ENCODE measurements at regions not wholly inside any gene's neighbourhood (a gene's known extent, or its start where the extent isn't known, plus 50 kb on each side); places are given as distances from the start of the nearest gene placed in this dataset.
A peak's percentile ranks its signal among the peaks of the same experiment; 100 is the strongest.

DNA sequence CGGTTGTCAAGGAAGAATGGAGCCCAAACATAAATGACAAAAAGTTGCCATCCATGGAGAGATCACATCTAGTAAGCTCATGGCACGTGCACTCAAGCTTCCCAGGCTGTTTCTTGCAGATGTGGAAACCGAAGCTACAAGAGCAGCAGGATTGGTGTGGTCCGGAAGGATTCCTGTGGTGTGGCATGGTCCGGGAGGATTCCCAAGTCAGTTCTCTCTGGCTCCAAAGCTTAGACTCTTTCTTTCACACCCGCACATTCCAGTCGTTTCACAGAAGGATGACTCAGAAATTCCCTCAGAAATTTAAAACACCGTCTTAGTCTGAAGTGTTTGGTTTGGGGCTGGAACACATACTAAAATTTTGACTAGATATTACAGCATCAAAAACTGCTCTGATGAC is 78.0 kb upstream of the DRD2 start:
- no peak for DNase-seq

DNA sequence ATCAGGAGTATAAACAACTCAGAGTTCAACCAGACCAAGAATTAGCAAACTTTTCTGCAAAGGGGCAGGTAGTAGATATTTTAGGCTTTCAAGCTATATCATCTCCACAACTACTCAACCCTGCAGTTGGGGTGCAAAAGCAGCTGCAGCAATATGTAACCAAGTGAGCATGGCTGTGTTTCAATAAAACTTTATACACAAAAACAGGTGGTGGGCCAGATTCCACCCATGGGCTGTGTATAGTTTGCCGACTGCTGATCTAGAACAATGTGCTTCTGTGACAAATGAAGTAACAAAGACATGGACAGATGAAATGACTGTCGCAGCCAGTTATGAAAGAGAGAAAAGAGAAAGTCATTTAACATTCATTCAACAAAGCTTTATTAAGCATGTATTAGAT is 77.1 kb upstream of the DRD2 start:
- DNase-seq: no peak

- DNase-seq: no peak
Measured at GRCh38 chr11:113551645-113552044, 76.4 kb upstream of the DRD2 start.

DNA sequence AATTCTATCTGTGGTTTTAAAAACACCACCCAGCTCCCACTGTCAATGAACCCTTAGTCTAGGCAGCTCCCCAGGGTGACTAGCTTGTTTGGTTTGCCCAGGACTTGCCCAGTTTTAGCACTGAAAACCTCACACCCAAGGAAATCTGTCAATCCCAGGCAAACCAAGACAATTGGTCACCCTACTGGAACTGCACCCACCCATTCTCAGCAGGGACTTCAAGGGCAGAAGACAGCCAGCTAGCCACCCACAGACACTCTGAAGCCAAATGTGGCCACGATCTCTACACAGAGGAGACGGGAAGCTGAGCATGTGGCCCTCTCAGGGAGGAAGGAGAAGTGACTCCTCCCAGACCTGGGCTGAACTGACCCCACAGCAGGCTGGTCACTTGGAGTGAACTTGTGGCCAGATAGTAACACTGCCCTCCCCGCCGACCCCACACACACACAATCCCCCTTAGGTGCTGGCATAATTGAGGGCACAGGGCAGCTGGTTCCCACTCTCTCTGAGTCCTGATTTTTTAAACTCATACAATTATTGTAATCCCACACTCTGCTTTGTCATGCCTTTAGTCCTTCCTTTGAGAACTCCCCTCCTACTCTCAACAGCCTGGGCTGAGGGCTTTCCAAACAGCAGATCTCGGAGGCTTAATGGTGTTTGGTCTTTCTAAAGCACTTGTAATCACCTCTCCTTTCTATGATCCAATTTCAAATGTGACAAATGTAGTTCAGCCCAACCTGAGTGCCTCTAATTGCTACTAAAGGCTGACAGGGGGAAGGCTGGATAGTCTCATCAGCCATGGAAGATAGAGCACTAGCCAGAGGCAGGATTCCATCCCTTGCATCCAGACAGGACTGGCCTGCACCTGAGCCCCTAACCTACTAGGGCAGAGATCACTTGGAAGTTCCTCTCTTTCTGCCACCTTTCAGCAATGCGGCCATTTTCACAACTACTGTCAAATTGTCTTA is 74.7 kb upstream of the DRD2 start:
- peak; percentile 93 for DNase-seq

- no peak for DNase-seq
Measured at GRCh38 chr11:113549061-113549460, 73.9 kb upstream of the DRD2 start.

GRCh38 chr11:113547739-113548138 is 72.5 kb upstream of the DRD2 start:
- no peak for DNase-seq

DNA sequence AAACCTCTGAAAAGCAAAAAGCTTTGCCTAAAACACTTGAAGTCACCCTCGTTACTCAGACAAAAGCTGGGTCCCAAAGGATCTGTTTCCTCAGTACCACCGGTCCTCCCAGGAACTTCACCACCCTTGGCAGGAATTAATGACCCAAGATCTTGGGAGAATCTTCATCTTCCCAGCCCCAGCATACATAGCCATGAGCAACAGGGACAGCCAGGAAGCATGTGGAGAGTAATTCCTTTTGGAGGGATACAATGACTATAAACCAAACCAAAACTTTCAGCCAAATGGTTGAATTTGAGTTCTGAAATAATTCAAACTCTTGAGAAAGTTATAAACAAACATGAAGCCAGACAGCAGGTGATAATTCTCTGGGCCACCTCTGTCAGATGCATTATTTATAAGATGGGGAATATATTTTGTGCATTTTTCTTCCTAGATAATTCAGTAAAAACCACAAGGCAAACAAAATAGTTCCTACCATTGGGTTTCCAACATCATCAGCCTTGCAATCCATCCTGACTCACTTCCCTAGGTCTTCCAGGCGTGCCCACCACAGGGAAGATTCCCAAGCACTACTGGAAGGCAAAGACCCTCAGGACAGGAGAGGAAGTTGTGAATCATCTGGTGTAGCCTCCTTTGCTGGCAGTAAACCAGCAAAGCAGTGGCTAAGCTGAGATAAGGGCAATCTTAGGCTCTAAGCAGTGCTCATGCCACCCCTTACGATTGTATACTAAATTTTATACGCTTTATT is 71.7 kb upstream of the DRD2 start:
- DNase-seq: no peak

- no peak for DNase-seq
Measured at GRCh38 chr11:113542420-113542819, 67.2 kb upstream of the DRD2 start.

GRCh38 chr11:113540416-113541330 is 65.5 kb upstream of the DRD2 start:
- no peak for DNase-seq

DNA sequence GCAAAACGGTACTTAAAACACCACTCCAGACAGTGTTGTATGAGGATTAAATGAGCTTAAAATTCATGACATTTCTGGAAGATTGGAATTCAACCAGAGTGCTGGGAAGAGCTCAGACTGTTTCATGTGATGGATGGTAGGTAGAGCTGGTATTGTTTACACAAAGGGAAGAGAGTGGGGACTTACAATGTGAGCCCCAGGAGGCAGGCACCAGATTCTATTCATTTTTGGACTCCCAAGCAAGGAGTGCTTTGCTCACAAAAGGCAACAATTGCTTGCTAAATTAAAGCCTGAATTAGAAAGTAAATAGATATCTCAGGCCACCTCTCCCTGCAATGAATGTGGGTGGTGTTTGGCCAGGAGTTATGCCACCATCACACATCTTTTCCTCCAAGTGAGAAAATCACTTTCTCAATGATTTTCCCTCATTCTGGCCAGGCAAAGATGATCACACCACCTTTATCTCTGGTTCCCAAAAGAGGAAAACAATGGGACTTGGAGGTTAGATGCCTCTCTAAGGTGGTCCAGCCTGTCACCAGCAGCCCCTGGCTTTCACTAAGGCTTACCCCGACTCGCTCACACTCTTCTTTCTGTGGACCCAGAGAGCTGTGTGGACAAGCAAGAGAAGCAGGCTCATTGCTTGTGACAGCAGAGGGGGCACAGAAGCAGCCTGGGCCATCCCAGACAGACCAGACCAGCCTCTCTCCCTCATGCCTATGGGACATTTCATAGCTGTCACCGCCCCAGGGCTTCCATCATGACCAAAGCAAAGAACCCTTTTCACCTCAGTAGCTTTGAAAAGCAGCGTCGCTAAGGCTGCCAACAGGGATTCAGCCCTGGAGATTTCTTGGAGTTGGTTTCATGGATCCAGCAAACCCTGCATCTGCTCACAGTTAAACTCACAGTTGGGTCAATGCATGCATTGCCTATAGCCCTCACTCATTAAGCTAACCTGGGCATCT is 63.5 kb upstream of the DRD2 start:
- no peak for DNase-seq

GRCh38 chr11:113534625-113535024 is 59.4 kb upstream of the DRD2 start:
- no peak for DNase-seq

DNA sequence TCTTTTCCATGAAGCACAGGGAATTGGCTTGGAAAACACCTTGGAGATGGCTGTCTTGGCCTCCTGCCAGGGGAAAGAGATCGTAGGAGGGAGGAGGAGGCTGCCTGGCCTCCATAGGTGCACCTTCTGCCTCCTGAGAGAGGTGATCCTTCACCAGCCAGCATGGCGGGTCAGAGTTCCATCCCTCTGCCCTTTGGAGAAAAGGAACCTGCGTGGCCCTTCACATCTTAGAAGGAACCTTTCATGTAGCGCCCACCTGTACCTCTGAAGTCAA is 58.2 kb upstream of the DRD2 start:
- DNase-seq: no peak

- DNase-seq: peak; percentile 80
Measured at GRCh38 chr11:113532697-113533424, 57.7 kb upstream of the DRD2 start.

DNA sequence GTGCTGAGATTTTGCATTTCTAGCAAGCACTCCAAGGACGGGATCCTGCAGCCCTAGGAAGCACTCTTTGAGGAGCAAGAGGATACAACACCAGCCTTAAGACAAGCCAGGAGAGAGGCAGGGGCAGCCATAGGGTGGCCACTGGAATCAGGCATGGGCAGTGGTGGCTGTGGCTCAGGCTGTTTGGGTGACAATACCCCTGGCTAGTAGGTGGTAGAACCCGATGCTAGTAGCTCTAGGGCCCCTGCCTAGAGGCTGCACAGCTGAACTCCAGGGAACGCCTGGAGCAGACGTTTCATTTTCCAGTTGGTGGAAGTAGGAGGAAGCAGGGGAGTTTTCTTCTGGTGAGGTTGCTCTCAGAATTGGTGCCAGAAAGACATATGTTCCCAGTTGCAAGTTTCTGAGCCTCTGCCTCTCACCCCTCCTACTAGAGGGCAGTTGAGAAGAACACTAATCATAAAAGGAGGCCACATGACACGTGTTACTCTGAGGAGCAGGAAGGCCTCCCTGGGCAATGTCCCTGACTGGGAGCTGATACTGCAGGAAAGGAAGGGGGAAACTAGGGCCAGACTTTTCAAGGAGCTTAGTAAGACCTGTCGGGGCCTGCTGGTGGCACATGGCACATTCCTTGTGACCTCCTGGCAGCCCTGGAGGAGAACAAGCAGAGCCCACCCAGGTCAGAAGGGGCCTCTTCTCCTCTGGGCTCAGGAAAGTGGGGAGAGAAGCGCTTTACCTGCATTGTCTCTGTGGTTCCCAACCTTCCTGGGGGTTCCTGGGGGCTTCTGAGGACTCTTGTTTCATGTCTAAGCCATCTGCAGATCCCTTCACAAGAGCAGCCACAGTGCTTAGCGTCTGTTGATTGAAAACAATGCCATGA is 56.6 kb upstream of the DRD2 start:
- no peak for DNase-seq

DNA sequence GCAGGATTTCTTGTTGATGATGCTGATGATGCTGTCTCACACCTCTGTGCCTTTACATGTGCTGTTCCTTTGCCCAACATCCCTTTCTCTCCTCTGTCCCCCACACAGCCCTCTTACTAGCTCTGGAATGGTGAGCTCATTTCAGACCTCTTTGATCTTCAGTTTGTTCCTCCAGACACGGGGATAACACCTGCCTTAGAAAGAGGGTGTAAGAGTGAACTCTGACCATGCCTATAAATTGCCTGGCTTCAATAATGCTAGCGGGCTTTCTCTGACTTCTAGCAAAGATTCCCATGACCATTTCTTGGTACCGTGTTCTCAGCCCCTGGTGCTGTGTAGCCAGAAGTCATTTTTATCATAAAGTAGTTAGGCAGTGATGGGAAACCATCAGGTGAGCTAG is 55.9 kb upstream of the DRD2 start:
- DNase-seq: no peak

GRCh38 chr11:113529606-113530005 is 54.4 kb upstream of the DRD2 start:
- no peak for DNase-seq

GRCh38 chr11:113528982-113529381 is 53.8 kb upstream of the DRD2 start:
- DNase-seq: no peak

- no peak for DNase-seq
Measured at GRCh38 chr11:113526521-113526920, 51.3 kb upstream of the DRD2 start.

Measured in DMS79 treated with DMSO at 0.1 percent for 48 hours (cell line).